ENCODE measurements at regions not wholly inside any gene's neighbourhood (a gene's known extent, or its start where the extent isn't known, plus 50 kb on each side); places are given as distances from the start of the nearest gene placed in this dataset.

GRCh38 chr2:103496850-103497249 is 735.0 kb downstream of the TMEM182 start:
- no peak for DNase-seq (ENCODE audit: low spot score)

DNA sequence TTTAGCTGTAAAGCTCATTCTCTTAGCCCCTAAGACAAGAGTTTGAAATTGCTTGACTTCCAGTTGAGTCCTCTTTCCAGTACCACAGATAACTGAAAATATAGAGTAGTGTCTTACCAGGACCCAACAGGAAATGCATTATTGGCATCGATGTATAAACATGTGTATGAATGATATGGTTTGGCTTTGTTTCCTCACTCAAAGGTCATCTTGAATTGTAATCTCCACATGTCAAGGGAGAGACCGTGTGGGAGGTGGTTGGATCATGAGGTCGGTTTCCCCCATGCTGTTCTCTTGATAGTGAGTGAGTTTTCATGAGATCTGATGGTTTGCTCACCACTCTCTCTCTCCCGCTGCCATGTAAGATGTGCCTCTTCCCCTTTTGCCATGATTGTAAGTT is 745.0 kb downstream of the TMEM182 start:
- DNase-seq (ENCODE audit: low spot score) = no peak

- no peak for DNase-seq (ENCODE audit: low spot score)
Observed at GRCh38 chr2:103512442-103512841, 750.6 kb downstream of the TMEM182 start.

GRCh38 chr2:103520547-103520946 is 758.7 kb downstream of the TMEM182 start:
- no peak for DNase-seq (ENCODE audit: low spot score)

- no peak for DNase-seq (ENCODE audit: low spot score)
Observed at GRCh38 chr2:103525756-103526155, 763.9 kb downstream of the TMEM182 start.

- DNase-seq (ENCODE audit: low spot score) = no peak
Observed at GRCh38 chr2:103526757-103527156, 764.9 kb downstream of the TMEM182 start.

DNA sequence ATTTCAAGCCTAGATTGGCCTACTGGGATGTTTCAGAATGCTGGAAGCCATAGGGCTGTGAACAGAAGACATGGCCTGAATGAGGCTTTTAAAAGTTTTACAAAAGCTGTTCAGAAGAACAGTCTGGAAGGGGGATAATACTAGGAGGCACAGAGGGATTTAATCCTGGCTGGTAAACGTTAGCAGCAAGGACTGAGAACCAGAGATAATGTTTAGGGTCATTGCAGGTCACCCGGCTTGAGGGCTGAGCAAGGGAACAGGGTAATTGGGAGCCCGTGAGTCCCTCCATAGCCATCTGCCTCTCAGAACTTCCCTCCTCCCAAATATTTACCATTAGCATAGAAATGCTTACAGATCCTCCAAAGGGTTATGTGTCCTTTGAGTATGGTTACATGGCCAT is 765.4 kb downstream of the TMEM182 start:
- no peak for DNase-seq (ENCODE audit: low spot score)

GRCh38 chr2:103529798-103530502 is 768.1 kb downstream of the TMEM182 start:
- DNase-seq (ENCODE audit: low spot score) = no peak

DNA sequence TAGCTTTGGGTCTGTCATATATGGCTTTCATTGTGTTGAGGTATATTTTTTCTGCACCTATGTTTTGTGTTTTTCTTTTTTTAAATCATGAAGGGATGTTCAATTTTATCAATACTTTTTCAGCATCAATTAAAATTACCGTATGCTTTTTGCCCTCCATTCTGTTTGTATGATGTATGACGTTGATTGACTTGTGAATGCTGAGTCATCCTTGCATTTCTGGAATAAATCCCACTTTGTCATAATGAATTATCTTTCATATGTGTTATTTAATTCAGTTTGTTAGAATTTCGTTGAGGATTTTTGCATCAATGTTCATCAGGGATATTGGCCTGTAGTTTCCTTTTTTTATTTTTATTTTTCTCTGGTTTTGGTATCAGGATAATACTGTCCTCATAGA is 790.9 kb downstream of the TMEM182 start:
- no peak for DNase-seq (ENCODE audit: low spot score)

DNA sequence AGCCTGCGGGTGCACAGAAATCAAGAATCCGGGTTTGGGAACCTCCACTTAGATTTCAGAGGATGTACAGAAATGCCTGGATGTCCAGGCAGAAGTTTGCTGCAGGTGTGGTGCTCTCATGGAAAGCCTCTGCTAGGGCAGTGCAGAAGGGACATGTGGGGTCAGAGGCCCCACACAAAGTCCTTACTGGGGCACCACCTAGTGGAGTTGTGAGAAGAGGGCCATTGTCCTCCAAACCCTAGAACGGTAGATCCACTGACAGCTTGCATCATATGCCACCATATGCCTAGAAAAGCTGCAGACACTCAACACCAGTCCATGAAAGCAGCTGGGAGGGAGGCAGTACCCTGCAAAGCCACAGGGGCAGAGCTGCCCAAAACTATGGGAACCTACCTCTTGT is 833.0 kb downstream of the TMEM182 start:
- no peak for DNase-seq (ENCODE audit: low spot score)

GRCh38 chr2:103605071-103605780 is 843.4 kb downstream of the TMEM182 start:
- DNase-seq (ENCODE audit: low spot score) = no peak

- DNase-seq (ENCODE audit: low spot score) = no peak
Observed at GRCh38 chr2:103615611-103616105, 853.8 kb downstream of the TMEM182 start.

DNA sequence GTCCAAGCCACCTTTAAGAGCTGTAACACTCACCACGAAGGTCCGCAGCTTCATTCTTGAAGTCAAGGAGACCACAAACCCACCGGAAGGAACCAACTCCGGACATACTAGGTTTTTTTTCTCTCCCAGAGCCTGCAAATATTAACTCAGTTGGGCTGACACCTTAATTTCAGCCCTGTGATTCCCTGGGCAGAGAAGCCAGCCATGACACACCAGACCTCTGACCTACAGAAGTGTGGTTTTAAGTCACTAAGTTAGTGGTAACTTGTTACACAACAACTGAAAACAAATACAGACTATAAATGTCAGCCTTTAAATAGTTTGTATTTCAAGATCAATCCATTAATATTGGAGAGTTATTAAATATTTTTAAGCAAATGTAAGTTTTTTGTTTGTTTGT is 855.1 kb downstream of the TMEM182 start:
- no peak for DNase-seq (ENCODE audit: low spot score)

DNA sequence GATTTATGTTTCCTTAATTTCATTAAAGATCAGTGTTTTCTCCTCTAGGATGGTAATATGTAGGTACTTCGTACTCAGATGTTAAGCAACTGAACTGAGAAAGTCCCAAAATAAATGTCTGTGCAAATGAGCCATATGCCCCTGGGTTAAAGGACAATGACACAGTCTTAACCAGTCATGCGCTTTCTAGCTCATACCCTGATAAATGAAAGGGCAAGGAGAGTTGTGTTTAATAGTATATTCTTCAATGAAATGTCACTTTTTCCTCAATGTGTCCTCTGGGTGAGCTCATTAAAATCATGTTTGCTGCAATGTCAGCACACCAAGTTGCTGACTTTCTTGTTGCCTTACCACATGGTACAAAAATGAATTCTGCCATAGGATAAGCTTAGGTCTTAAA is 856.3 kb downstream of the TMEM182 start:
- DNase-seq (ENCODE audit: low spot score) = no peak

- no peak for DNase-seq (ENCODE audit: low spot score)
Observed at GRCh38 chr2:103627301-103627700, 865.5 kb downstream of the TMEM182 start.

DNA sequence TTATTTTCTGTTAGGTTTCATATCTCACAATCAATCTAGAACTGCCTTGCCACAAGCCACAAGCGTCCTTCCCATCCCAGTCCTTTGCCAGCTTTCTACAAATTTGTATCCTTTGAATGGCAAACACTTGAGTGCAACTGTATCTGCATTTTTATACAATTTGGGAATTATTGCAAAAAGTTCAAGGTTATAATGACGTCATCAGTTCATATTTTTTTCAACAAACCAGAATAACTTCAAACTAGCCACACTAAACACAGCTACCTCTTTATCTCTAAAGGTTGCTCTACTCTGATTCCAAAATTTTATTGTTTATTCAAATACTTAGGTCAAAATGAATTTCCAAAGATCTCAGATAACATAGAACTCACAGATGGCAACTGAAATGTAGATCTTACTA is 877.1 kb downstream of the TMEM182 start:
- no peak for DNase-seq (ENCODE audit: low spot score)

DNA sequence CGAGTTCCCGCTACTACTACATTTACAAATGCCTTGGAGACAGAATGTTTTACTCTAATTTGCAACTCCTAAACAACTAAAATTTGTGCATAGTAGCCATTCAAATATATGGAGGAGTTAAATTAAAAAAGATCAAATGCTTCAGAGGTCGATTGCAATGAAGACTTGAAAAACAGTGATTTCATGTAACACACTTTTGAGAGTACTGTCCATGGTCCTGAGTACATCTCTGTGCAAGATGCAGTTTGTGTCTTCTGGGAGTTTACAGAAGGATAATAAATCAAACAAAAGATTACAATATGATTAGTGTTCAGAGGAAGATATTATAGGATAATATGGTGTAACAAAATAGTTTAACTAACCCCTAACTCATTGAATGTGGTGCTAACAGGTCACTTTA is 894.7 kb downstream of the TMEM182 start:
- peak; percentile 23 for DNase-seq (ENCODE audit: low spot score)

DNA sequence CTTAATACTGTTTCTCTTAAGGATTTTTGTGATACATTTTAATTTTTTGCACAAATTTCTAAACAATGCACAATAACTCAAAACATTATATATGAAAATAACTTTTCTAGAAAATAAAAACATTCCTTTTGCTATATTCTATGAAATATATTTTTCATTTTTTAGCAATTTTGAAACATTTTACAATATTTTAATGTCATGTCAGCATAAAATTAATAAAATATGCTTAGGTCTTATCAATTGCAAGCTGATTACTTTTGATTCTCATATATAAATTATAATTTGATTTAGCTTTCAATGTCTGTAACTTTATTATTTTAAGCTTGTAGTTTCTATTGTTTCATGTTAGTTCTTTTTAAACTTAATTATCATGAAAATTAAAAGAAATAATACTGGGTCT is 898.7 kb downstream of the TMEM182 start:
- DNase-seq (ENCODE audit: low spot score) = no peak

- no peak for DNase-seq (ENCODE audit: low spot score)
Observed at GRCh38 chr2:103660947-103661346, 899.1 kb downstream of the TMEM182 start.

DNA sequence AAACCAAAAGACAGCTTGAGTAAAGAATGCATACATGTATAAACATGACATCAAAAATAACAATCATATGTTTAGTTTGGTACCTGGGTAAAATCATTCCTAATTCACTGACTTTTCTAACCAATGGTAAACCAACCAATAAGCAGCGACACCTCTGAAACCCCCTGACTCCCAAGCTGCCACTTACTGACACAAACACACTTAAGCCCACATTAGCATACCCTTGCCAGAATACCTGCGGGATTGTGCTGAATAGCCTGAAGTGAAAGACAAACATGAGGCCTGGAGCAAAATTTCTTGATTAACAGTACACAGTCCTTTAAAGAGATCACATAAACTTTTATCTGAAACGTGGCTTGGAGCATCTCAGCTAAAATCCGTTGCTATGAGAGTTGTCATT is 902.9 kb downstream of the TMEM182 start:
- peak; percentile 14 for DNase-seq (ENCODE audit: low spot score)

DNA sequence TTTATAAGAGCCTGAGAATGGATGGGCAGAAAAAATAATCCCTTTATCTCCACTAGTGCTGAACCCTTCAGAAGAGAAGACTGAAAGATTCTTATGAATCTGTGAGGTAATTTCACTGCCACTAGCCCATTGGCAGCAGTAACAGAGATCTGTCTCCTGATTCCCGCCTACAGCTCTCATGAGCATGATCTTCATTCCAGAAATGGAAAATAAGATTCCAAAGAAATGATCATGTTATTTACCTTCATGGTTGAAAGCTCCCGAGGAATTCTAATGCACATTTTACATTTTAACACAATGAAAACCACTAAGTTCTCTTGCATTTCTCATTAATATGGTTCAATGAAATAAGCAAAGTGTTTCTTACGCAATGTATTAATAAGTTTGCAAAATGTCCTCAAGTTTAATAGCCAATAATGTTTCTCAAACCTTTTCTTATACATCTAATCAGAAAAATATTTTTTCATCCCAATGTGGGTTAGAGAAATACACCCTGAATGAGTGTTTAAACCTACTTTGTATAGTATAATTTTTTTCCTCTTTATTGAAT is 905.6 kb downstream of the TMEM182 start:
- DNase-seq (ENCODE audit: low spot score) = peak; percentile 17

- DNase-seq (ENCODE audit: low spot score) = no peak
Observed at GRCh38 chr2:103669531-103669930, 907.7 kb downstream of the TMEM182 start.
